ENCODE measurements at regions not wholly inside any gene's neighbourhood (a gene's known extent, or its start where the extent isn't known, plus 50 kb on each side); places are given as distances from the start of the nearest gene placed in this dataset.
A peak's percentile ranks its signal among the peaks of the same experiment; 100 is the strongest.

GRCh38 chr12:28859551-28859950 is 289.5 kb upstream of the FAR2 start:
- H3K36me3 ChIP-seq (ENCODE audit: control insufficient read depth, insufficient read depth, low read length) = no peaks in the 10 kb centered on the region
- no peak for TF ChIP-seq CTCF (IDR thresholded peaks at IDR 0.05; ENCODE audit: insufficient read depth, low read length, severe bottlenecking)
- FAIRE-seq (no peak), DNase-seq (ENCODE audit: low read depth) (no peak)
- no peaks in the 10 kb centered on the region for H3K27me3 ChIP-seq (ENCODE audit: control insufficient read depth, insufficient read depth, low read length)
- H3K4me3 ChIP-seq (ENCODE audit: low read depth, low read length) = no peak overlapping the region

- TF ChIP-seq CTCF (IDR thresholded peaks at IDR 0.05; ENCODE audit: insufficient read depth, low read length, severe bottlenecking) = no peak
- H3K36me3 ChIP-seq (ENCODE audit: control insufficient read depth, insufficient read depth, low read length) = no peaks in the 10 kb centered on the region
- H3K27me3 ChIP-seq (ENCODE audit: control insufficient read depth, insufficient read depth, low read length) = no peaks in the 10 kb centered on the region
- H3K4me3 ChIP-seq (ENCODE audit: low read depth, low read length) = no peak overlapping the region
- DNase-seq (ENCODE audit: low read depth) = no peak
- no peak for FAIRE-seq
These were observed 283.3 kb upstream of the FAR2 start for GRCh38 chr12:28865776-28866175.

- no peak for DNase-seq (ENCODE audit: low read depth)
- FAIRE-seq = no peak
- Histone ChIP-seq H3K4me3 (ENCODE audit: low read depth, low read length) (no peak overlapping the region), H3K27me3 (ENCODE audit: control insufficient read depth, insufficient read depth, low read length) (no peaks in the 10 kb centered on the region), H3K36me3 (ENCODE audit: control insufficient read depth, insufficient read depth, low read length) (no peaks in the 10 kb centered on the region)
- TF ChIP-seq CTCF (IDR thresholded peaks at IDR 0.05; ENCODE audit: insufficient read depth, low read length, severe bottlenecking) = no peak
These were observed 282.8 kb upstream of the FAR2 start for GRCh38 chr12:28866296-28866695.

- no peak for FAIRE-seq
- Histone ChIP-seq H3K36me3 (ENCODE audit: control insufficient read depth, insufficient read depth, low read length) (no peaks in the 10 kb centered on the region), H3K4me3 (ENCODE audit: low read depth, low read length) (no peak overlapping the region), H3K27me3 (ENCODE audit: control insufficient read depth, insufficient read depth, low read length) (no peaks in the 10 kb centered on the region)
- no peak for TF ChIP-seq CTCF (IDR thresholded peaks at IDR 0.05; ENCODE audit: insufficient read depth, low read length, severe bottlenecking)
- DNase-seq (ENCODE audit: low read depth) = no peak
These were observed 282.2 kb upstream of the FAR2 start for GRCh38 chr12:28866715-28867503.

- Histone ChIP-seq H3K4me3 (ENCODE audit: low read depth, low read length) (no peak overlapping the region), H3K36me3 (ENCODE audit: control insufficient read depth, insufficient read depth, low read length) (no peaks in the 10 kb centered on the region), H3K27me3 (ENCODE audit: control insufficient read depth, insufficient read depth, low read length) (no peaks in the 10 kb centered on the region)
- TF ChIP-seq CTCF (IDR thresholded peaks at IDR 0.05; ENCODE audit: insufficient read depth, low read length, severe bottlenecking) = no peak
- FAIRE-seq (no peak), DNase-seq (ENCODE audit: low read depth) (no peak)
These were observed 280.7 kb upstream of the FAR2 start for GRCh38 chr12:28868414-28868813.

GRCh38 chr12:28869197-28869596 is 279.9 kb upstream of the FAR2 start:
- H3K4me3 ChIP-seq (ENCODE audit: low read depth, low read length) = no peak overlapping the region
- H3K27me3 ChIP-seq (ENCODE audit: control insufficient read depth, insufficient read depth, low read length) = no peaks in the 10 kb centered on the region
- DNase-seq (ENCODE audit: low read depth) (peak; percentile 35), FAIRE-seq (no peak)
- H3K36me3 ChIP-seq (ENCODE audit: control insufficient read depth, insufficient read depth, low read length) = no peaks in the 10 kb centered on the region
- no peak for TF ChIP-seq CTCF (IDR thresholded peaks at IDR 0.05; ENCODE audit: insufficient read depth, low read length, severe bottlenecking)

Data from bronchial epithelial cell (primary cell).